ENCODE measurements at regions not wholly inside any gene's neighbourhood (a gene's known extent, or its start where the extent isn't known, plus 50 kb on each side); places are given as distances from the start of the nearest gene placed in this dataset.
"Not testable (repeated sequence)": the region's sequence is repeated elsewhere in the genome, so short reads cannot be mapped to it uniquely, and the experiment has no call there.

- H3K36me3 ChIP-seq, result no peaks in the 10 kb centered on the region
- in situ Hi-C loops (cut with MboI; ENCODE audit: low pct_ligation_motif_present in 1 of 4, low pct_unique_long_range_greater_than_20kb in 1 of 4, low sequenced_read_pairs in 3 of 4), result no loop called here
Observed at GRCh38 chr4:62500296-62500695, 1300.2 kb downstream of the ADGRL3 start.

GRCh38 chr4:62495032-62495431 is 1294.9 kb downstream of the ADGRL3 start:
- intact Hi-C loops (cut with DNase I; ENCODE audit: low total_unique reads) (no loop called here), in situ Hi-C loops (cut with MboI; ENCODE audit: low pct_ligation_motif_present in 1 of 4, low pct_unique_long_range_greater_than_20kb in 1 of 4, low sequenced_read_pairs in 3 of 4) (no loop called here)
- Histone ChIP-seq H3K27me3 (no peaks in the 10 kb centered on the region), H3K4me1 (no peaks in the 10 kb centered on the region), H3K9me3 (no peaks in the 10 kb centered on the region), H3K4me3 (no peak overlapping the region), H3K27ac (no peak overlapping the region), H3K36me3 (no peaks in the 10 kb centered on the region)
- TF ChIP-seq POLR2AphosphoS5 (IDR thresholded peaks at IDR 0.05) (no peak), CTCF (IDR thresholded peaks at IDR 0.05) (no peak), POLR2A (IDR thresholded peaks at IDR 0.05) (no peak), EP300 (IDR thresholded peaks at IDR 0.05; ENCODE audit: low read depth) (no peak)
- no peak for DNase-seq

More at GRCh38 chr4:62500296-62500695, 1300.2 kb downstream of the ADGRL3 start:
- no peaks in the 10 kb centered on the region for H3K9me3 ChIP-seq
- no peak for DNase-seq
- no peak overlapping the region for H3K4me3 ChIP-seq
- WGBS, 2 donors (ENCODE audit: low coverage in 1 of 2), result 82 to 85% methylated on average over 2 of the region's 2 CpGs
- H3K27me3 ChIP-seq, result no peaks in the 10 kb centered on the region
- intact Hi-C loops (cut with DNase I; ENCODE audit: low total_unique reads), result no loop called here
- H3K27ac ChIP-seq, result no peak overlapping the region
- no peaks in the 10 kb centered on the region for H3K4me1 ChIP-seq
- no peak for TF ChIP-seq POLR2A (IDR thresholded peaks at IDR 0.05)

- intact Hi-C loops (cut with DNase I; ENCODE audit: low total_unique reads); in situ Hi-C loops (cut with MboI; ENCODE audit: low pct_ligation_motif_present in 1 of 4, low pct_unique_long_range_greater_than_20kb in 1 of 4, low sequenced_read_pairs in 3 of 4); H3K9me3 ChIP-seq; H3K36me3 ChIP-seq; DNase-seq; H3K4me3 ChIP-seq; H3K27me3 ChIP-seq; H3K4me1 ChIP-seq; H3K27ac ChIP-seq: not testable (repeated sequence)
- 98% methylated on average over 23 of the region's 24 CpGs; no CpG with 5 or more reads in 1 of the 2 donors for WGBS, 2 donors (ENCODE audit: low coverage in 1 of 2)
Observed at GRCh38 chr4:62491756-62492155, 1291.6 kb downstream of the ADGRL3 start.

- TF ChIP-seq POLR2AphosphoS5 (IDR thresholded peaks at IDR 0.05), result no peak
- no peak for TF ChIP-seq EP300 (IDR thresholded peaks at IDR 0.05; ENCODE audit: low read depth)
- TF ChIP-seq CTCF (IDR thresholded peaks at IDR 0.05), result no peak
- no peak for TF ChIP-seq POLR2A (IDR thresholded peaks at IDR 0.05)
- H3K27ac ChIP-seq, result no peak overlapping the region
- no peak for DNase-seq
- H3K9me3 ChIP-seq, result no peaks in the 10 kb centered on the region
- WGBS, 2 donors (ENCODE audit: low coverage in 1 of 2), result 92 to 93% methylated on average over 1 of the region's 1 CpG
- no peaks in the 10 kb centered on the region for H3K4me1 ChIP-seq
- no peak overlapping the region for H3K4me3 ChIP-seq
- intact Hi-C loops (cut with DNase I; ENCODE audit: low total_unique reads), result no loop called here
- H3K27me3 ChIP-seq, result no peaks in the 10 kb centered on the region
- in situ Hi-C loops (cut with MboI; ENCODE audit: low pct_ligation_motif_present in 1 of 4, low pct_unique_long_range_greater_than_20kb in 1 of 4, low sequenced_read_pairs in 3 of 4), result no loop called here
- H3K36me3 ChIP-seq, result no peaks in the 10 kb centered on the region
Observed at GRCh38 chr4:62490635-62491034, 1290.5 kb downstream of the ADGRL3 start.

- no peak for DNase-seq
- TF ChIP-seq EP300 (IDR thresholded peaks at IDR 0.05; ENCODE audit: low read depth) (no peak), CTCF (IDR thresholded peaks at IDR 0.05) (no peak), POLR2A (IDR thresholded peaks at IDR 0.05) (no peak), POLR2AphosphoS5 (IDR thresholded peaks at IDR 0.05) (no peak)
- no peaks in the 10 kb centered on the region for H3K36me3 ChIP-seq
- no peak overlapping the region for H3K27ac ChIP-seq
- H3K4me1 ChIP-seq, result no peaks in the 10 kb centered on the region
- in situ Hi-C loops (cut with MboI; ENCODE audit: low pct_ligation_motif_present in 1 of 4, low pct_unique_long_range_greater_than_20kb in 1 of 4, low sequenced_read_pairs in 3 of 4), result no loop called here
- no peak overlapping the region for H3K4me3 ChIP-seq
- intact Hi-C loops (cut with DNase I; ENCODE audit: low total_unique reads), result no loop called here
- H3K27me3 ChIP-seq, result no peaks in the 10 kb centered on the region
- no peaks in the 10 kb centered on the region for H3K9me3 ChIP-seq
- WGBS, 2 donors (ENCODE audit: low coverage in 1 of 2), result 61 to 67% methylated on average over 1 of the region's 1 CpG
Observed at GRCh38 chr4:62487016-62487415, 1286.9 kb downstream of the ADGRL3 start.
